Activated gamma-delta T cell treated with Interleukin-2 at 50 U/mL for 16 hours (primary cell): ENCODE measurements at regions not wholly inside any gene's neighbourhood (a gene's known extent, or its start where the extent isn't known, plus 50 kb on each side); places are given as distances from the start of the nearest gene placed in this dataset.
"Not testable (repeated sequence)": the region's sequence is repeated elsewhere in the genome, so short reads cannot be mapped to it uniquely, and the experiment has no call there.

Experiments
- DNase-seq: peaks from one replicate; pipeline ENCODE4 v3.0.0-alpha.2; 2020

DNA sequence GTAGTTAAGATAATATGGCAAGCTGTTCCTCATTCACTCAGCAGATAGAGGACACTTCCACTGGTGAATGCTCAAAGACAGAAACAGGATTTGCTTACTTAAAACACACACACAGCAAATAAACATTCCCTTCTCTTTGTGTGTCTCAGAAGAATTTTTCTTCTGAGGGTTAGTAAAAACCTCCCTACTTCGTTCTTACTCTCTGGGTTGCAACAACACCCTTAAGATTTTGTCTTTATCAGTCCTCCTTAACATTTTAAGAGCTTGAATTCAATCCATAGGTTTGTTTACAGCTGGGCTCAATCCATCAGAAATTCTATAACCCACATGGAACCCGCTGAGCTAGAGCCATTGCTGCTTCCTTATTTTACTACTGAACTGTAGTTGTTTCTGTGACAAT, 237.4 kb upstream of the PIK3R1 start:
- DNase-seq, result no peak

- DNase-seq, result no peak
Observed at GRCh38 chr5:67976891-67977601, 238.5 kb upstream of the PIK3R1 start.

DNA sequence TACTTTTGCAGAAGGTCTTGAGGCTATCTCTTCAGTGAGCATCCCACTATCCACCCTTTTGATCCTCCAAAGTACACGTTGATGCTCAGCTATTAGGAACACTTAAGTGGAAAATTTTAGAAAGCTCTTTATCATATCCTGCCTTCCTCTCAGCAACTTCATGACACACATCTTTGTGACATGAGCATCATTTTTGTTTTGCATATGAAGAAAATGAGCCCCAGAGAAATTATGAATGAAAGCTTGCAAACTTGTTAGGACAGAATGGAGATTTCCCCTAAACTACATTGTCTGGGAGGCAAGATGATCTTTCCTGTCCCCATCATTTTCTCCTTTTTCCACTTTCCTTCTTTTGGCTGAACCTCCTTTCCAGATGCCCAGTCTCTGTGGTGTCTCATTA, 239.4 kb upstream of the PIK3R1 start:
- DNase-seq, result no peak

DNA sequence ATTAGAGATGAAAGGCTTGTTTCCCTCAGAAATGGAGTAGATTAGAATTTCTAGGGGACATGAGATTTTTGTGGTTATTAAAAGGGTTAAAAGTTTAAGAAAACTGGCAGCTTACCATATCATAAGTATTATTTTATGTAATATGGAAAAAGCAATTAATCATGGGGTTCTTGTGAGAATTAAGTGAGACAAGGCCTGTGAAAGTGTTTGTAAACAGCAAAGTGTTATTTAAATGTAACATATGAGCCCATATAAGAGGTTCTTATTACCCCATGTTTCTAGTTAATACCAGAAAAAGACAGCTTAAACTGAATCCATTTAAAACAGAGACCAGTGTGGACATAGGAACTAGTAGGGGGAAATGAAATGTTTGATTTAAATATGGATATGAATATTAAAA, 241.1 kb upstream of the PIK3R1 start:
- DNase-seq, result no peak

- DNase-seq, result no peak
Observed at GRCh38 chr5:67974054-67974453, 241.5 kb upstream of the PIK3R1 start.

- DNase-seq, result no peak
Observed at GRCh38 chr5:67971971-67972821, 243.4 kb upstream of the PIK3R1 start.

DNA sequence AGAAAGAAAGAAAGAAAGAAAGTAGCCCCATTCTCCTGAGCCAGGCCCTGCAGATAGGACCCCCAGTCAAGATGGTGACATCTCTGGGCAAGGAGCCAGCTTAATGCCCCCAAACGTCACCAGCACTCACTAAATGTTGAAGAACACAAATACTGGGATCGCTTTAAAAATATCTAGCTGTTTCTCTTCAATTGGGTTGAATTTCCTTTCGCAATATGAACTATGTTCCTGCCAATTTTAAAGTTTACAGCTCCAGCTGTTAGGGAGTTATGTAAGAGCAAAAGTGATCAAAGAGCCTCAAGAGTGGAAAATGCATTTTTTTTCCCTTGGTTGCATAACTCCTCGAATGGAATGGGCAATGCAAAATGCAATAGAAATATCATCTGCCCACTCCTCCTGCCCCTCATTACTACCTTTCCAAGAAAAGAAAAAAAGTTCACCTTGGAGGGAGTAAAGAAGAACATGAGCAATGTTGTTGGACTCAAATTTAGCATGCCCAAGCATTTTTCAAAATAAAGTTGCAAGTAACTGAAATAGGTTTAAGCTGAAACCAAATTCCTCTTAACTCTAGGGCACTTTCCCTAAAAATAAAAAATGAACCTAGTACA, 244.2 kb upstream of the PIK3R1 start:
- DNase-seq, result no peak

- no peak for DNase-seq
Observed at GRCh38 chr5:67969631-67970030, 245.9 kb upstream of the PIK3R1 start.

DNA sequence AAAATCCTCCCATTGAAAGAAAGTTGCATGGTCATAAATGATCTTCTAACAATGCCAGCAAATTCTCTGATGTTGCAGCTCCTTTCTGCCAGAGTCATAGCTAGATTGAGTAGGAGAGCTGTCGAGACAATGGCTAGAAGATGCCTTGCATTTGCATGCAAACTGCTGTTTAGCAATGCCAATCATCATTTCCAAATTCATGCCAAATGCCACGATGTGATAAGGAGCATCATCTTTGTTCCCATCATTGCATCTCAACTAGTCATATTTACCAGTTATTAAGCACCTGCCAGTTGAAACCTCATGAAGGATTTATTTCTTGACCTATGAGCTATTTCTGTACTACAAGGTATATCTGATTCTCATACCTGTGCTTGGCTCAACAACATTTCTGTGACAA, 246.4 kb upstream of the PIK3R1 start:
- DNase-seq, result no peak

DNA sequence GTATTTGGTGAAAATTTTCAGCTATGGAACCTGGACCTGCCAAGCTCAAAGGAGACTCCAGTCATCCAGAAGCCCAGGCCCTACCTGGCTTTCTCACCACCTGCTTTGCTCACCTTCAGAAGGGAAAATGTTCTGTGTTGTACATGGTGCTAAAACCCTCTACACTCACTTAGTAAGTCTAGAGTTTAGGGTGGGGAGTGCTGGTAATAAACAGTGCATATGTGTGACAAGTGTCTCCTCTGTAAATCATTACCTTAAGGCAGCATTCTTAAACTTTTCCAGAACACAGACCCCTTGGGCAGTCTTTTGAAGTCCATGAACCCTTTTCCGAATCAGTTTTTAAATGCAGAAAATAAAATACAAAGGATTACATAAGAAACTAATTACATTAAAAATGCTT, 248.8 kb upstream of the PIK3R1 start:
- DNase-seq, result no peak

GRCh38 chr5:67964619-67965018, 250.9 kb upstream of the PIK3R1 start:
- no peak for DNase-seq

- no peak for DNase-seq
Observed at GRCh38 chr5:67963789-67964519, 251.6 kb upstream of the PIK3R1 start.

DNA sequence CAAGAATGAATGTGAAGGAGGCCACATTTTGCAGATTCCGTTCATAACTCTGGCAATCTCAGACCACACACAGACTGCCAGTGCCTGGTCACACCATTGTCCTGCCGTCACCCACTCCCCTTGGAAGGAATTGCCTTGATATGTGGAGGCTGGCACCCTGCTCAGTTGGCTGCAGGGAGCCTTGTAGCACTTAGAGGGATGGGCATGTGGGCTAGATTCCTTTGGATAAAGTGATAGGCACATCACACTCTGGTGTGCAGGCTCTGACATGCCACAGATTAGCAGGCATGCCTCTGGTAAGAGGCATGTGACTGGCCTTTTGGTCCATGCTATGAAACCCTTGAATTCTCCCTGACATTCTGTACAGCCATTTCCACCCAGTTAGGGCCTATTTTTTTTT, 254.6 kb upstream of the PIK3R1 start:
- no peak for DNase-seq

DNA sequence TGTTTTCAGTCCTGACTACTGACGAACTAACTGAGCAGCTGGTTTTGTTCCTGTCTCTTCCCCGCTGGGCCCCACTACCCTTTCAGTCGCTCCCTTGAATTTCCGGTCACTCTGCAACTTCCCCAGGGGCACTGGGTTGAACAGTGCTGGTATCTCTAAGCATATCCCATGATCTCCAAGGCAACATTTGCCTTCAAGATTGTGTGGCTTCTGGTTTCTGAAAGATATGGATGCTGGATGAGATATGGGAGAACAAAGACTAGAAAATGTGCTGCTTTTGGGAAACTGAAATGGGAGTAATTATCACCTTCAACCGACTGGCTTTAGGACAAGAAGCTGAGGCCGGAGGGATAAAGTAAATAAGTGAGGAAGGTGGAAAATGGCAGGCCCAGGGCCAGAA, 258.2 kb upstream of the PIK3R1 start:
- no peak for DNase-seq

DNA sequence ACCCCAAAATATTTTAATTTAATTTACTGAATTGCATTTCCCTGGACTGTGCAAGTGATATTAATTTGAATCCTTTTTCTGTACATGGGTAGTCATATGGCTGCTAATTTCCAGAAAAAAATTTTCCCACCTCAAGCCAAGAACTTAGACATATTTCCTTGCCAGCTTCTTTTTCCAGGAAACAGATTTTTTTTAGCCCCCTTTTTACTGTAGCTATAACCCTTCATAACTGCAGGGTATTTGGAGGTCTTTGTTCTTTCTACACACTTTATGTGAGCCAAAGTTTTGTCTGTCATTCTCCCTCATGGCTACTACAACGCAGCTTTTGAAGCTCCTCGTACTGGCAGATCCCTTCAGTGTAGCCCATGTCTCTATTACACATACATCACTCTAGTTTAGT, 261.2 kb upstream of the PIK3R1 start:
- no peak for DNase-seq

DNA sequence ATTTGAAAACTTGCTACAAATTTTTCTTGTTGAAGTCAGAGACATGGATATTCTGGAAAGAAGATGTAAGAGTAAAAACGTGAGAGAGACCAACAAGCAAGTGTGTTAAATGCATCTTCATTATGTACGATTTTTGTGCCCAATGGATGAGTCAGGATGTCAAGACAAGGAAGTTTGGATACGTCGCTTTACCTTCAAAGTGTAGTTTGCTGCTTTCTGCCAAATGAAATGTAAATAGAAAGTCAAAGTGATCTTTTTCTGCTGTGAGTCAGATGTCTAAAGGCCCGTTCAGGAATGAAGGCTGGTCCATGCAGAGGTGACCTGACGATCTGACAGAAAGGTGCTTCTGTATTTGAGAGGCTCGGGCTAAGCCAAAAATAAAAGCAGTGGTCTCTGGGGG, 273.1 kb upstream of the PIK3R1 start:
- DNase-seq, result no peak

- DNase-seq, result no peak
Observed at GRCh38 chr5:67941614-67942401, 273.7 kb upstream of the PIK3R1 start.

DNA sequence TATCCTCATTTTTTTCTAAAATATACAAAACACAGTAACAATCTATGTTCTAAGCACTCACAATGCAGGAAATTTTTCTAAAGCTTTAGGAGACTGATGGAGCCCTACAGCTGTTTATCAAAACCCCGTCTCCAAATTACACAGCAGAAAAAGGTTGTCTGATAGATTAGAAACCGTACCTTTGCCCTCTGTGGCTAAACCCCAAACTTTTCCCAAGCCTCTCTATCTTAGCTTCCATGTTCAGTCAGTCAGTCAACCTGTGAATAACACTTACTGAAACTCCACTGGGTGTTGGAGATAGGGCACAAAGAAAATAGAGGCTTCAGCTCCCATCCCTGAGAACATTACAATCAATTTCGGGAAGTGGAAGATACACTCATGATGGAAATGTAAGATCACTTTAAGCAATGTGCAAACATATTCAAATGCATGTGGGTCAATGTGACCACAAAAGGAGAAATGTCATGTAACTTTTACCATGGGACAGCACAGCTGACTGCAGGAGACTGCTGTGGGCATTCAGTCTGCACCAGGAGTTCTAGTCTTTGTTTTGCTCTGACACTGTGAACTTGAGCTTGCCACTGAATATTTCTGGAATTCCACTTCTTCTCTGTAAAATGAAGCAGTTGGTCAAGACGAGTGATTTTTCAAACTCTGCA, 279.5 kb upstream of the PIK3R1 start:
- DNase-seq, result no peak

- DNase-seq, result no peak
Observed at GRCh38 chr5:67934976-67935375, 280.6 kb upstream of the PIK3R1 start.

- no peak for DNase-seq
Observed at GRCh38 chr5:67925511-67925910, 290.0 kb upstream of the PIK3R1 start.

GRCh38 chr5:67921004-67921601, 294.5 kb upstream of the PIK3R1 start:
- no peak for DNase-seq

DNA sequence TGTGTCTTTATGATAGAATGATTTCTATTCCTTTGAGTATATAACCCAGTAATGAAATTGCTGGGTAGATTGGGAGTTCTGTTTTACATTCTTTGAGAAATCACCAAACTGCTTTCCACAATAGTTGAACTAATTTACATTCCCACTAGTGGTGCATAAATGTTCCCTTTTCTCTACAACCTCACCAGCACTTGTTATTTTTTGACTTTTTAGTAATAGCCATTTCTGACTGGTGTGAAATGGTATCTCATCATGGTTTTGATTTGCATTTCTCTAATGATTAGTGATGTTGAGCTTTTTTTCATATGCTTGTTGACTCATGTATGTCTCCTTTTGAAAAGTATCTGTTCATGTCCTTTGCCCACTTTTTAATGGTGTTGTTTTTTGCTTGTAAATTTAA, 296.0 kb upstream of the PIK3R1 start:
- not testable (repeated sequence) for DNase-seq
